Osteoblast (primary cell): ENCODE measurements at regions not wholly inside any gene's neighbourhood (a gene's known extent, or its start where the extent isn't known, plus 50 kb on each side); places are given as distances from the start of the nearest gene placed in this dataset.

Experiments
- DNase-seq: peaks from one replicate; pipeline ENCODE4 v3.0.0; 2011; ENCODE audit warnings: low spot score, mixed read lengths; ENCODE audit not compliant: insufficient read length; ENCODE audit errors: missing footprints
- H2AFZ ChIP-seq: 2 replicates; pipeline ENCODE4 v1.6.0; 2011; ENCODE audit warnings: mild to moderate bottlenecking, low read length
- H3K27ac ChIP-seq: 2 replicates; pipeline ENCODE4 v1.5.1; 2011; ENCODE audit warnings: mild to moderate bottlenecking, low read depth, low read length, moderate library complexity
- H3K27me3 ChIP-seq: 2 replicates; pipeline ENCODE4 v1.6.0; 2012; ENCODE audit warnings: mild to moderate bottlenecking, control low read depth, inconsistent platforms, low read length, moderate library complexity; ENCODE audit not compliant: insufficient read depth
- H3K36me3 ChIP-seq: 2 replicates; pipeline ENCODE4 v1.5.1; 2011; ENCODE audit warnings: mild to moderate bottlenecking, low read length, control low read depth, moderate library complexity; ENCODE audit not compliant: insufficient read depth
- H3K4me1 ChIP-seq: 2 replicates; pipeline ENCODE4 v1.5.1; 2011; ENCODE audit warnings: mild to moderate bottlenecking, low read length, control low read depth, moderate library complexity; ENCODE audit not compliant: insufficient read depth
- H3K4me2 ChIP-seq: 2 replicates; pipeline ENCODE4 v1.6.0; 2011; ENCODE audit warnings: mild to moderate bottlenecking, low read length; ENCODE audit not compliant: insufficient read depth
- H3K4me3 ChIP-seq: fragments of 200-600 bp; sonication (generic); 3 replicates; pipeline ENCODE4 v1.5.1; 2012; ENCODE audit warnings: mild to moderate bottlenecking, low read length, inconsistent platforms; ENCODE audit not compliant: insufficient read depth
- H3K79me2 ChIP-seq: 2 replicates; pipeline ENCODE4 v1.6.0; 2012; ENCODE audit warnings: mild to moderate bottlenecking, low read length, control low read depth, inconsistent platforms; ENCODE audit not compliant: insufficient read depth
- H3K9me3 ChIP-seq: 2 replicates; pipeline ENCODE4 v1.5.1; 2011; ENCODE audit warnings: low read depth, low read length, control low read depth
- H4K20me1 ChIP-seq: 2 replicates; pipeline ENCODE4 v1.6.0; 2012; ENCODE audit warnings: mild to moderate bottlenecking, low read length, control low read depth; ENCODE audit not compliant: insufficient read depth
- CTCF ChIP-seq: IDR thresholded peaks from 2 replicates; pipeline ENCODE4 v1.5.1; 2011; ENCODE audit warnings: mild to moderate bottlenecking, low read depth, low read length, moderate library complexity; ENCODE audit errors: extremely low read depth

- Histone ChIP-seq H3K4me3 (no peak overlapping the region), H3K79me2 (no peaks in the 10 kb centered on the region), H3K9me3 (no peaks in the 10 kb centered on the region), H2AFZ (no peak overlapping the region), H3K36me3 (no peaks in the 10 kb centered on the region), H4K20me1 (no peaks in the 10 kb centered on the region), H3K4me1 (no peaks in the 10 kb centered on the region), H3K27me3 (no peaks in the 10 kb centered on the region), H3K4me2 (no peak overlapping the region), H3K27ac (no peak overlapping the region)
- DNase-seq = no peak
- no peak for TF ChIP-seq CTCF
Observed at GRCh38 chr12:78696267-78696666, 168.3 kb upstream of the SYT1 start.

- DNase-seq = no peak
Observed at GRCh38 chr12:78697817-78698415, 166.7 kb upstream of the SYT1 start.

GRCh38 chr12:78698747-78699146, 165.8 kb upstream of the SYT1 start:
- H3K79me2 ChIP-seq = no peaks in the 10 kb centered on the region
- no peaks in the 10 kb centered on the region for H4K20me1 ChIP-seq
- no peaks in the 10 kb centered on the region for H3K36me3 ChIP-seq
- no peak overlapping the region for H3K4me2 ChIP-seq
- no peak overlapping the region for H2AFZ ChIP-seq
- DNase-seq = no peak
- H3K9me3 ChIP-seq = no peaks in the 10 kb centered on the region
- H3K27ac ChIP-seq = no peak overlapping the region
- no peaks in the 10 kb centered on the region for H3K27me3 ChIP-seq
- TF ChIP-seq CTCF = no peak
- peaks cover 5% of the 10 kb centered on the region for H3K4me1 ChIP-seq
- H3K4me3 ChIP-seq = no peak overlapping the region

More at GRCh38 chr12:78697817-78698415, 166.7 kb upstream of the SYT1 start:
- H3K27me3 ChIP-seq = no peaks in the 10 kb centered on the region
- H3K9me3 ChIP-seq = no peaks in the 10 kb centered on the region
- no peaks in the 10 kb centered on the region for H3K79me2 ChIP-seq
- H4K20me1 ChIP-seq = no peaks in the 10 kb centered on the region
- no peak overlapping the region for H3K27ac ChIP-seq
- no peaks in the 10 kb centered on the region for H3K36me3 ChIP-seq
- TF ChIP-seq CTCF = no peak
- H3K4me3 ChIP-seq = no peak overlapping the region
- H2AFZ ChIP-seq = no peak overlapping the region
- no peak overlapping the region for H3K4me2 ChIP-seq
- H3K4me1 ChIP-seq = no peaks in the 10 kb centered on the region

GRCh38 chr12:78700565-78700964, 164.0 kb upstream of the SYT1 start:
- no peaks in the 10 kb centered on the region for H3K79me2 ChIP-seq
- no peak overlapping the region for H3K4me3 ChIP-seq
- TF ChIP-seq CTCF = no peak
- no peaks in the 10 kb centered on the region for H3K9me3 ChIP-seq
- H2AFZ ChIP-seq = no peak overlapping the region
- H4K20me1 ChIP-seq = no peaks in the 10 kb centered on the region
- H3K36me3 ChIP-seq = no peaks in the 10 kb centered on the region
- no peak overlapping the region for H3K4me2 ChIP-seq
- no peak overlapping the region for H3K27ac ChIP-seq
- DNase-seq = no peak
- no peaks in the 10 kb centered on the region for H3K27me3 ChIP-seq
- peaks cover 15% of the 10 kb centered on the region for H3K4me1 ChIP-seq
